Endothelial cell of umbilical vein (primary cell): ENCODE measurements at regions not wholly inside any gene's neighbourhood (a gene's known extent, or its start where the extent isn't known, plus 50 kb on each side); places are given as distances from the start of the nearest gene placed in this dataset.

Experiments
- BruUV-seq: library from RNA; stranded (reverse); fragments of 400-500 nt; replicated peaks from 2 replicates; lab custom pipeline; 2021; lab: Mats Ljungman, UMichigan
- CTCF ChIA-PET: fragments of 300-600, 350-600 bp; sonication (Branson Sonifier 250); formaldehyde crosslinking; loops from one replicate; lab custom pipeline; 2021; ENCODE audit warnings: antibody characterized with exemption, inconsistent platforms; lab: Charles Lee
- POLR2A ChIA-PET: fragments of 300-600, 350-600 bp; sonication (Branson Sonifier 250); formaldehyde crosslinking; loops from one replicate; lab custom pipeline; 2021; ENCODE audit warnings: antibody characterized with exemption, inconsistent platforms; lab: Charles Lee
- DNase-seq: peaks from one replicate; pipeline ENCODE4 v3.0.0-alpha.2; 2011; ENCODE audit warnings: low read depth, low spot score
- FAIRE-seq: peaks from 2 replicates; lab custom pipeline; 2011; peaks lifted over from hg19 to GRCh38; lab: Jason Lieb, UNC
- H2AFZ ChIP-seq: 2 replicates; pipeline ENCODE4 v1.6.0; 2012; ENCODE audit warnings: low read depth, low read length, control low read depth, inconsistent platforms
- H3K27ac ChIP-seq: 2 replicates; pipeline ENCODE4 v1.5.1; 2011; ENCODE audit warnings: low read depth, mild to moderate bottlenecking, control low read depth, low read length, moderate library complexity; ENCODE audit not compliant: insufficient read depth
- H3K27me3 ChIP-seq, 2 experiments: 2 replicates each; pipeline versions ENCODE4 v1.6.0 to v1.6.1; 2011; ENCODE audit warnings: low read length in 2 of 2, mixed read lengths in 1 of 2; ENCODE audit not compliant: control insufficient read depth in 2 of 2, insufficient read depth in 2 of 2
- H3K36me3 ChIP-seq, 2 experiments: 2 replicates in 1 of 2; 3 replicates in 1 of 2; pipeline ENCODE4 v1.5.1; 2011; ENCODE audit warnings: low read length in 2 of 2, mild to moderate bottlenecking in 1 of 2, moderate library complexity in 1 of 2; ENCODE audit not compliant: control insufficient read depth in 2 of 2, insufficient read depth in 2 of 2; ENCODE audit errors: extremely low read depth in 1 of 2
- H3K4me1 ChIP-seq: 3 replicates; pipeline ENCODE4 v1.5.1; 2011; ENCODE audit warnings: mild to moderate bottlenecking, low read length; ENCODE audit not compliant: control insufficient read depth, insufficient read depth; ENCODE audit errors: extremely low read depth
- H3K4me2 ChIP-seq: 2 replicates; pipeline ENCODE4 v1.6.1; 2011; ENCODE audit warnings: low read length, control low read depth, mixed read lengths; ENCODE audit not compliant: insufficient read depth
- H3K4me3 ChIP-seq, 3 experiments: fragments of 200-600 bp in 1 of 3; sonication (generic), shearing (Covaris generic) in 1 of 3; replicated peaks in 1 of 3; 2 replicates each; pipeline ENCODE4 v1.5.1; 2011 to 2016; ENCODE audit warnings: control low read depth in 3 of 3, low read length in 3 of 3, mild to moderate bottlenecking in 2 of 3, inconsistent platforms in 1 of 3, low read depth in 1 of 3, moderate library complexity in 1 of 3; ENCODE audit not compliant: insufficient read depth in 1 of 3
- H3K79me2 ChIP-seq: 2 replicates; pipeline ENCODE4 v1.6.0; 2012; ENCODE audit warnings: low read length, inconsistent platforms; ENCODE audit not compliant: control insufficient read depth, insufficient read depth
- H3K9ac ChIP-seq: replicated peaks from 2 replicates; pipeline ENCODE3; 2011; ENCODE audit warnings: low read length, control low read depth; ENCODE audit not compliant: insufficient read depth; ENCODE audit errors: extremely low read depth
- H3K9me1 ChIP-seq: replicated peaks from 3 replicates; pipeline ENCODE4 v1.6.0; 2011; ENCODE audit warnings: mild to moderate bottlenecking, low read length; ENCODE audit not compliant: control insufficient read depth, insufficient read depth; ENCODE audit errors: extremely low read depth
- H3K9me3 ChIP-seq: replicated peaks from 2 replicates; pipeline ENCODE4 v1.5.1; 2012; ENCODE audit warnings: low read length, inconsistent platforms; ENCODE audit not compliant: control insufficient read depth, insufficient read depth
- H4K20me1 ChIP-seq: replicated peaks from 2 replicates; pipeline ENCODE3; 2011; ENCODE audit warnings: mild to moderate bottlenecking, low read length; ENCODE audit not compliant: control insufficient read depth, insufficient read depth; ENCODE audit errors: extremely low read depth
- CTCF ChIP-seq, 2 donors: IDR thresholded peaks; 1 replicate in 1 of 2; 2 replicates in 1 of 2; pipeline ENCODE4 v1.5.1; 2011; ENCODE audit warnings: low read length in 2 of 2, mild to moderate bottlenecking in 2 of 2, moderate library complexity in 2 of 2, control low read depth in 1 of 2, inconsistent platforms in 1 of 2, low read depth in 1 of 2; ENCODE audit not compliant: insufficient read depth in 1 of 2; ENCODE audit errors: extremely low read depth in 1 of 2
- EZH2 ChIP-seq: IDR thresholded peaks from 2 replicates; pipeline ENCODE4 v1.6.1; 2012; ENCODE audit warnings: borderline replicate concordance, low read depth, mild to moderate bottlenecking, moderate library complexity, low read length, inconsistent platforms; ENCODE audit not compliant: severe bottlenecking
- FOS ChIP-seq: IDR thresholded peaks from 2 replicates; pipeline ENCODE4 v1.6.1; 2011; ENCODE audit warnings: mild to moderate bottlenecking, low read length, moderate library complexity, borderline replicate concordance; ENCODE audit not compliant: insufficient read depth
- GATA2 ChIP-seq: IDR thresholded peaks from 2 replicates; pipeline ENCODE4 v1.7.0; 2011; ENCODE audit warnings: low read depth, mild to moderate bottlenecking, moderate library complexity, mixed read lengths, low read length; ENCODE audit not compliant: insufficient read length, insufficient read depth
- JUN ChIP-seq: IDR thresholded peaks from 2 replicates; pipeline ENCODE4 v1.6.1; 2011; ENCODE audit warnings: borderline replicate concordance, low read depth; ENCODE audit not compliant: insufficient read length, insufficient read depth
- MAX ChIP-seq: IDR thresholded peaks from 2 replicates; pipeline ENCODE4 v1.6.1; 2011; ENCODE audit not compliant: insufficient read depth, insufficient read length
- MYC ChIP-seq: IDR thresholded peaks from one replicate; pipeline ENCODE4 v1.6.1; 2011; ENCODE audit warnings: mild to moderate bottlenecking, low read depth, low read length
- POLR2A ChIP-seq: IDR thresholded peaks from 2 replicates; pipeline ENCODE4 v1.6.1; 2012; ENCODE audit warnings: low read depth, mild to moderate bottlenecking, control low read depth, low read length
- POLR2AphosphoS5 ChIP-seq: IDR thresholded peaks from 2 replicates; pipeline ENCODE4 v1.6.1; 2012; ENCODE audit warnings: low read depth, mild to moderate bottlenecking, control low read depth, low read length, moderate library complexity; ENCODE audit not compliant: insufficient read depth
- dilution Hi-C: fragments of 300-500 bp; cut with MboI; formaldehyde crosslinking; loops from one replicate; pipeline ENCODE4 v1.15.0; 2019; ENCODE audit warnings: low sequenced_read_pairs; ENCODE audit not compliant: extremely low pct_ligation_motif_present
- intact Hi-C: fragments of 100-400 bp; cut with micrococcal nuclease; formaldehyde crosslinking; loops from one replicate; pipeline ENCODE4 v1.10.0; 2022

GRCh38 chr12:17841496-17841895, 248.5 kb downstream of the RERGL start:
- H3K4me2 ChIP-seq: no peak overlapping the region
- DNase-seq (no peak), FAIRE-seq (no peak)
- no TSS peak for BruUV-seq
- H2AFZ ChIP-seq: no peak overlapping the region
- no peaks in the 10 kb centered on the region for H3K9me1 ChIP-seq
- H3K27ac ChIP-seq: no peak overlapping the region
- H3K9me3 ChIP-seq: no peaks in the 10 kb centered on the region
- POLR2A ChIA-PET: no interaction called here
- H3K4me3 ChIP-seq: no peak overlapping the region
- H4K20me1 ChIP-seq: no peaks in the 10 kb centered on the region
- no peak overlapping the region for H3K9ac ChIP-seq
- dilution Hi-C loops (no loop called here), intact Hi-C loops (no loop called here)
- no peaks in the 10 kb centered on the region for H3K27me3 ChIP-seq
- H3K79me2 ChIP-seq: no peaks in the 10 kb centered on the region
- no peak for TF ChIP-seq MAX
- no peak for TF ChIP-seq POLR2A
- TF ChIP-seq EZH2: no peak
- TF ChIP-seq JUN: no peak
- no peaks in the 10 kb centered on the region for H3K36me3 ChIP-seq
- H3K4me1 ChIP-seq: no peaks in the 10 kb centered on the region
- CTCF ChIA-PET: no interaction called here

- H3K27me3 ChIP-seq: no peaks in the 10 kb centered on the region
- TF ChIP-seq MAX (no peak), POLR2A (no peak), FOS (no peak), POLR2AphosphoS5 (no peak), JUN (no peak), EZH2 (no peak), CTCF (IDR thresholded peaks at IDR 0.05; ENCODE audit: extremely low read depth in 1 of 2, insufficient read depth in 1 of 2, low read depth in 1 of 2, low read length in 2 of 2) (no peak), GATA2 (no peak), MYC (no peak)
- intact Hi-C loops (no loop called here), dilution Hi-C loops (no loop called here)
- H3K9me1 ChIP-seq: no peaks in the 10 kb centered on the region
- no peaks in the 10 kb centered on the region for H3K4me1 ChIP-seq
- BruUV-seq: no TSS peak
- no peak overlapping the region for H3K4me3 ChIP-seq
- no peak overlapping the region for H3K4me2 ChIP-seq
- H3K9me3 ChIP-seq: no peaks in the 10 kb centered on the region
- CTCF ChIA-PET: no interaction called here
- DNase-seq (no peak), FAIRE-seq (no peak)
- POLR2A ChIA-PET: no interaction called here
- no peaks in the 10 kb centered on the region for H4K20me1 ChIP-seq
- H3K36me3 ChIP-seq: no peaks in the 10 kb centered on the region
- H3K79me2 ChIP-seq: no peaks in the 10 kb centered on the region
- H2AFZ ChIP-seq: no peak overlapping the region
- H3K9ac ChIP-seq: no peak overlapping the region
- no peak overlapping the region for H3K27ac ChIP-seq
These were observed 260.2 kb downstream of the RERGL start for GRCh38 chr12:17829813-17830212.
